ENCODE measurements at regions not wholly inside any gene's neighbourhood (a gene's known extent, or its start where the extent isn't known, plus 50 kb on each side); places are given as distances from the start of the nearest gene placed in this dataset.
"Not testable (repeated sequence)": the region's sequence is repeated elsewhere in the genome, so short reads cannot be mapped to it uniquely, and the experiment has no call there.

DNA sequence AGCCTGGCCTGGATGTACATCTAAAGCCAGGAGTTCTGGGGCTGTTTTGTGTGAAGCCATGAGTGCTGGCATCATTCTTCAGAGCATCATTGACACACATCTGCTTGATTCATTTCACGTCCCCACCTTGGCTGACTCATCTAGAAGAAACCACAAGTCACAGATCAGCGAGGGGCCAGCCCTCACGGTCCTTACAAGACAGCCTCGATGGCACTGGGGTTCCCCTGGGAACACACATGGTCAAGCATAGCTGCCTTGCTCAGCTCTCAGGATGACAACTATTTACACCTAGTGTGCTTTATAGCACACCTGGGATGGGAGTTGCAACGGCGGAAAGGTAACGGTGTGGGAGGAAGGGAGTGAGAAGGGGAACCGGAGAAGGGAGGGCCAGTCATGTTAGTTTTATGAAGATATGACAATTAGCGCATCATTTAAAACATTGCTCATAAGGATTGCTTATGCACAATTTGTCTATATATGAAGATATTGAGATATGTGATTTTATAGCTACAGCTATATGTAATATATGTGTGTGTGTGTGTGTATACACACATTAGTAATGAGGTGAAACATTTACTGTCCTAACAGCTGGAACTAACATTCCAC lies 227.1 kb downstream of the RPLP1 start:
- DNase-seq (ENCODE audit: low read depth), result no peak

DNA sequence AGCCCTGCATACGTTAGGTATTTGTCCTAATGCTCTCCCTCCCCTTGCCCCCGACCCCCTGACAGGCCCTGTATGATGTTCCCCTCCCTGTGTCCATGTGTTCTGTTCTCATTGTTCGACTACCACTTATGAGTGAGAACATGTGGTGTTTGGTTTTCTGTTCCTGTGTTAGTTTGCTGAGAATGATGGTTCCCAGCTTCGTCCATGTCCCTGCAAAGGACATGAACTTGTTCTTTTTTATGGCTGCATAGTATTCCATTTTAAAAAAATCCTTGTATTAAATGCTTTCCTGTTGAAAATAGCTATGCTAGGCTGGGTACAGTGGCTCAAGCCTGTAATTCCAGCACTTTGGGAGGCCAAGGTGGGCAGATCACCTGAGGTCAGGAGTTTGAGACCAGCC lies 232.2 kb downstream of the RPLP1 start:
- not testable (repeated sequence) for DNase-seq (ENCODE audit: low read depth)

DNA sequence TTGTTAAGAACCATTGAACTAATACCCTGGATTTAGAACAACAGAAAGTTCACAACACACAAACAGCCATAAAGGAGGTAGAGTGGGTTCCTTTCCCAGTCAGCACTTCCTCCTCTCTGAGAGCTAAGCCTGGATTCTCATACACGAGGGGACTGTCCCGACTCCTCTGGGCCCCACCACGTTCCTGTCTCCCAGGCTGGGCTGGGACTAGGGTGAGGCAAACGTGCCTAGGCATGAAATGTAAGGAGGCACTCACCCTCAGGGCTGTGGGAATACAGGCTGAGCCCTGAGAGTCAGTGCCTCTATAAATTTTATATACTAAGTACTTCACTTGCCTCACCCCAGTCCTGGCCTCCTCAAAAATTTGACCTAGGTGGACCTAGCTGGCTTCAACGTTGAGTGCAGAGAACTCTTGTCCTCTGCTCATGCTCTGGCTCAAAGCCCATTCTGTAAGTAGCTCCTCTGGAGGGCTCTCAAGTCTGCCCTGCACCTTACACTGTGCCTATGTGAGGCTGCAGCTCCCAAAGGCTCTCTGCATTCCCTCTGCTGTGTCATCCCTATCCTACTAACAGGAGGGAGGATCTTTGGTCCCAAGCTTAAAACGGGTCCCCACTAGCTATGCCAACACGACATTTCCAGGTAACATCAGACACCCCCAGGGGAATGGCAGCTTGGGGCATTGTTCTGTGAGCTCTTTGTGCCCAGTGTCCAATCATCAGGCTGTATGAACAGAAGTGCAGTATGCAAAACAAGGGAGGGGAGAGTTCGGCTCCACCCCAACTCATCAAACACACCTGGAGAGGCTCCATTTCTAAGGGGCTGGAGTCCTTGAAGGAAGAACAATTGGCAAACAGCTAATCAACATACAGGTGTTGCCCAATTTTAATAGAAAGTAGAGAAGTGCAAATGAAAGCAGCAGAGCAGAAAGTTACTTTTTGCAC lies 233.2 kb downstream of the RPLP1 start:
- DNase-seq (ENCODE audit: low read depth), result no peak

DNA sequence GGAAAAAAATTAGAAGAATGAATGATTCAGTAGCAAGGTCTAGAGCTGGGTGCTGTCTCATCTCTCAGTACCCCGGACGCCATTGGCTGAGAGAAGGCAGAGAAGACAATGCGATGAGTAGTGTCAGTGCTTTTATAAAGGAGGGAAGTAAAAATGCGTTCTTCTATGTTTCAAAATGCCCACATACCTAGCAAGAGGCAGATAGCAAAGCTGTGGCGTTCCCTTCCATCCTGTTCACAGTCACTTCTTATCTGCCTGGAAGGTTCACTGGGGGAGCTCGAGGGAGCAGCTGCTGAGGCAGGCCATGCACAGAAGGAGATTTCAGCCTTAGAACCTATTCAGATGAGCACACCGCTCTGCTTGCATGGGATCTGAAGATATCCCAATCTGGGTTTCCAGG lies 234.0 kb downstream of the RPLP1 start:
- DNase-seq (ENCODE audit: low read depth), result no peak

DNA sequence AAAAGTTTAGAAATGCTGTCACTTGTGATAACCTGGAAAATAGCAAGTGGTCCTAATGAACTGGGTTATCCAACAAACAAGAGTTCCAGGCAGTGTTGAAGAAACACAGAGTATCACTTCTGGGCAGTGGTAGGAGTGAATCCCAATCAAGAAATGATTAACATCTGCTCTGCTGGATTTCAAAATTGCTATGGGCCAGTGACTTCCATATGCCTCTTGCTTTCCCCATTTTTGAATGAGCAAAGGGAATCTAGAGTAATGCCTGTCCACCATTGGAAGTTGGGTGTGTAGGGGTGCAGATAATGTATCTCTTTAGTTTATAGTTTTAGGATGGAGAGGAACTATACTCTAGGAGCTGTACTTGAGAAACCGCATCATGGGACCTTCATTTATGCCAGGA lies 236.5 kb downstream of the RPLP1 start:
- no peak for DNase-seq (ENCODE audit: low read depth)

DNA sequence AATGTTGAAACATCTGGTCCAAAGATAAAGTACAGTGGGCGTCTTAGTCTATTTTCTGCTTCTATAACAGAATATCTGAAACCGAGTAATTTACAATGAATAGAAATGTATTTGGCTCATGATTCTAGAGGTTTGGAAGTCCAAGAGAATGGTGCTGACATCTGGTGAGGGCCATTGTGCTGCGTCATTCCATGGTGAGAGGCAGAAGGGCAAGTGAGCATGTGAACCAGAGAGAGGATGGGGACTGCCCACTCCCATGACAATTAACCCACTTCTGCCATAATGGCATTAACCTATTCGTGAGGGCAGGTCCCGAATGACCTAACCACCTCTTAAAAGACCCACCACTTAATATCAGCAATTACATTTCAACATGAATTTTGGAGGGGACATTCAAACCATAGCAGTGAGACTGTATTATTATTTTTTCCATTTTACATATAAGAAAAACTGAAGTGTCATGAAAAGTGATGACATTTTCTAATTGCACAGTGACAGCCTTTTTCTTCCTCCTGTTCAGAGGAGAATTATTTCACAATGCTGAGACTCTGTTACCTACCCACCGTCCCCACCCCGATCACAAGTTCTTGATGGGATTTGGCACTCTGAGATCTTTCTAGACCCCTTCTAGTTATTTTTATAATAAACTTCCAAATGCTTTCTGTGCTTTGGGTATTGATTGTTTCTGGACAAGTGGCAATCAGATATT lies 238.8 kb downstream of the RPLP1 start:
- DNase-seq (ENCODE audit: low read depth), result no peak

DNA sequence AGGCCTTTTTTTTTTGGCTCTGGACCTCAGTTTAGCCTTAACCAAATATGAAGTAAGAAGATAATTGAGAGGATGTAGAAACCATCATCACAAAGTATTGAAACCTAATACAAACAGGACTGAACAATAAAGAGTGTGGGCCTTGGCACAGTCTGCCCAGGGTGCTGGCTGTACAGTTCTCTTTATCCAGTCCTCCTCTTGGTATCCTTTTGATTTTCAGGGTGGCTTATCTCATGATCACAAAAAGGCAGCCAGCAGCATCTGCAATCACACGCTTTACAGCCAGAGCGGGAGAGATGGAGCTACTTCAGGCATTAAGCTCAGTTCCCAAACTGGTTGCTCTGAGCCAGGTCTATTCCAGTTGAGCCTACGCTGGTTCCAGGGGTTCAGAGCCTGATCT lies 239.7 kb downstream of the RPLP1 start:
- DNase-seq (ENCODE audit: low read depth), result no peak

DNA sequence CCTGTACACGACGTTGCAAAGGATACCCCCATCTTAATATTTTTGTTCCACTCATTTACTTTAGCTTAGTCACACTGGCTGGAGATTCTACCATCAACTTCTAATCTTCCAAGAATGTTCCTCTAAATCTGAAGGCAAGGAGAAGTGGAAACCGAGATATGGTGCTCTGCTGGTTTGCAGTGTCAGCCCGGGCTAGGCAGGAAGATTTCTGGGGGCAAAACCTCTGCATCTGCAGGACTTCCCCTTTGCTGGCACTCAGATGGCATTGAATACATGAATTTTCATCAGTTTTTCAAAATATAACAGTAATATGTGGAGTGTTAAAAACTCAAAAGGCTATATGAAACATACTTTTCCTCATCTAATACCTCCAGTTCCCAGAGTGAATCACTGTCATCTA lies 240.4 kb downstream of the RPLP1 start:
- DNase-seq (ENCODE audit: low read depth), result no peak

DNA sequence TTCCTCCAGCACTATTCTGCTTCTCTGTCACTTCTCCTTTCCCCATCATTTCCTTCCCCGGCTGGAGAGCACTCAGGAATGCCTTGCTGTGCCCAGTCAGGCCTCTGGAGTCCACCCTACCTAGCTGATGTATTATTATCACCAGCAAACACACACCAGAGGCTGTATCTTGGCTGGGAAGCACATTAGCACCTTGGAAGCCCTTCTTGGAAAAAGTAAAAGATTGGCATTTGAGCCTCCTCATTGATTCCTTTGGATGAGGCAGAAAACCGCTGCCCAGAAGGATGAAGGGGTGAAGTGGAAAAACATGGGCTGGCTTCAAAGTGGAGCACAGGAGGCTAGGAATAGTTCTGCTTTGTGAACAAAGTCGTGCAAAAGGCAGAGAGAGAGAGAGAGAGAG lies 244.3 kb downstream of the RPLP1 start:
- no peak for DNase-seq (ENCODE audit: low read depth)

DNA sequence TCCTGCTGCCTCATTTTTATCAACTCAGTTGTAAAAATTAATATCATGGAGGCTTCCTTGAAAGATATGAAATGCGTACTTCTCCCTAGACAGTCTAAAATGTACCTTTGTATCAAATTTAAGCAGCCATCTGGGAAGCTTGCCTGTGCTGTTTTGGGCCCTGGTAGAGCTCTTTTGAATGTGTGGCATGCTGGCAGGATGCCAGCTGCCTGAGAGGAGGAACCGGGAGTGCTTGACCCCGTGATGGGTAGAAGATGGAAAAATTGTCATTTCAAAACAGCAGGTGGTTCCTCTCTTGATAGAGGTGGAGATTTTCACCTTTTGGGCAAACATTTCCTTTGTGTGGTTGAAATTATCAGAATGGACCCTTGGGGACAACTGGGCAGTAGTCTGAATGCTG lies 245.3 kb downstream of the RPLP1 start:
- no peak for DNase-seq (ENCODE audit: low read depth)

DNA sequence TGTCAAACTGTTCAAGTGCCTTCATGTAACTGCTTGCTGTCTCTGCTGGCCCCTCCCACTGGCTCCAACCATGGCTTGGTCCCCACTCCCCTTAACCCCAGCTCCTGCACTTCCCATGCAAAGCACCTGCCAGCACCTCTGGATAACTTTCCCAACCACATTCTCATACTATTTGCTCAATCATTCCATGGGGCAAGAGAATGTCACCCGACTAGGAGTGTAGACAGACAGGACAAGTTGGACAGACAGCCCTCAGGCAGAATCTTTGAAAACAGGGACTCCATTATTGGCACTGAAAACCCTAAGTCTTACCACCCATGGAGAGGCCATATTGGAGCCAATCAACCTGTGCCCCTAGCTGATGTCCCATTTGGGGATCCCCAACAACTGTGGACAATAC lies 246.5 kb downstream of the RPLP1 start:
- no peak for DNase-seq (ENCODE audit: low read depth)

DNA sequence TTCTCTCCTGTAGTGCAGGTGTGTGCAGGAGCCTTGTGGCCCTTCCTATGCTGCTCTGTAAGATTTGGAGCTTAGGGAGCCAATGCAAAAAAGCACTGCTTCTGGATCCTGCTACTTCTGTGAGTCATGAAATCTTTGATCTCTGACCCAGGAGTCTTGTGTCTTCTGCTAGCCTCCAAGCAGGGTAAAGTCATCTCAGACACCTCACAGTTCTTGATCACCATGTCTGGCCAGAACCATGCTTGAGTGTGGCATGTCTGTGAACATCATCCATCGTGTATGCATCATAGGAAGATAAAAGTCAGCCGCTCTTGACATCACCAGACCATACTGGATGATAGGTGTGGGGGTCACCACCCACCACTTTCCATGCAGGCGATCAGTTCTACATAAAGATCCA lies 247.8 kb downstream of the RPLP1 start:
- no peak for DNase-seq (ENCODE audit: low read depth)

DNA sequence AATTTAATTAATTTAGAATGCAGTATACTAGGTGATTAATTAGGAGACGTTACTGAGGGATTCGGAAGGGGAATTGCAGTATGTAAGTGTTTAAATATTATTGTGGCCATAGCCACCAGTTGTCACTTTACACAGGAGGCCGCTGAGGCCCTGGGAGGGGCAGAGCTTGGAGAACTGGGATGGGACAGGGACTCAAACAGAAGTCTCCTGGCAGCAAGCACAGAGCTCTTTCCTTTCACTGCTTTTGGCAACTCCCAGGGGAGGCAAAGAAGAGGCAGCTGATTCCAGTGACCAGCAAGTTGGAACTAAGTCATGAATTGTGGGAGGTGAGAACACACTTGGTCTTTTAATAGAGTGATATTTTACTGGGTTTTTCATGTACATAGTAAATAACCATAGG lies 248.6 kb downstream of the RPLP1 start:
- no peak for DNase-seq (ENCODE audit: low read depth)

DNA sequence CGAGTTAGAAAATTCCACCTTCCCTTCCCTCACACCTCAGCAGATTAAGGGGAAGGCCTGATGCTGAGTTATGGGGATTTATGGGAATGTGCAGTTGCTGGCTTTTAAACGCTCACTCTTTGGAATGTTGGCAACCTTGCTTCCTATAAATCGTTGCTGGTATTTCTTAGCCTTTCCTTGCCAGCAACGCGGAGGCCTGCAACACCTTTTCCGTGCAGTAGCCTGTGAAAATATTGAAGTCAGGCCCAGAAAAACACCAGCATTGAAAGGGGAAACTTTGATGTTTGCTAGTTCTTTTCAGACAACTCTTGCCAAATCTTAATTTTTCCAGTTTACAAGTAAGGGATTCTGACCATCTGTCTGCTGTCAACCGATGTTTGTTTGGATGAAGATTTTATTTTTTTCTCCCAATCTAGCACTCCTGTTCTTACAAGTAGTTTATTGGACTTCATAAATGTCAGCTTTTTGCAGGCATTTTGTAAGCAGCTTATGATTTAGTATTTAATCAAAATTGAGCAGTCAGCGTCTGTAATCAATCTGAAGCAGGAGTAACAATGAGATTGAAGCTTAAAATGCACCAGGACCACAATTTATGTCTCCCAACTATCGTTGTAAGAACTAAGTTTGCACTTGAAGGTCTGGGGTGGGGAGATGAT lies 251.0 kb downstream of the RPLP1 start:
- DNase-seq (ENCODE audit: low read depth), result no peak

DNA sequence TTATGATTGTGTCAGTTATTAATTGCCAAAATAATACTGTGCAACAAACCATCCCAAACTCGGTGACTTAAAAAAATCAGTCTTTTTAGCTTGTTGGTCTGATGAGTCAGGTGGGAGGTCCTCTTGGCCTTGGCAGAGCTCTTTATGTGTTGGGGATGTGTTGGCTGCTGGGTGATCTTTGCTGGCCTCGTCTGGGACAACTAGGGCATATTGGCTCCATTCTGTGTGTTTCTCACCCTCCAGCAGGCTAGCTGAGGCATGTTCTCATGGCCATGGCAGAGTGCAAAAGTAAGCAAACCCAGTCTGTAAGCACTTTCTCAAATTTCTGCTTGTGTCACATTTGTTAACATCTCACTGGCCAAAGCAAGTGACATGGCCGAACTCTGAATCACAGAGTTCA lies 251.6 kb downstream of the RPLP1 start:
- DNase-seq (ENCODE audit: low read depth), result no peak

DNA sequence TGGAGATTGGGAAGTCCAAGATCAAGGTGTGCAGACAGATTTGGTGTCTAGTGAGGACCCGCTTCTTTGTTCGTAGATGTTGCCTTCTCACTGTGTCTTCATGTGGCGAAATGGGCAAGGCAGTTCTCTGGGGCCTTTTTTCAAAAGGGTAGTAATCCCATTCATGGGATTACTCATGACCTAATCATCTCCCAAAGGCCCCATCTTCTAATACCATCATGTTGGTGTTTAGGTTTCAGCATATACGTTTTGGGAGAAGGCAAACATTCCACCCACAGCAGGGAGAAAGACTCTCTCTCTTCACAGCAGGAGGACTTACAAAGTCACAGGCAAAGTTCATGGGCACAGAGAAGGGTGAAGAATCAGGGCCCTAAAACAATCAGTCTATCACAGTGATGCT lies 252.1 kb downstream of the RPLP1 start:
- DNase-seq (ENCODE audit: low read depth), result no peak

DNA sequence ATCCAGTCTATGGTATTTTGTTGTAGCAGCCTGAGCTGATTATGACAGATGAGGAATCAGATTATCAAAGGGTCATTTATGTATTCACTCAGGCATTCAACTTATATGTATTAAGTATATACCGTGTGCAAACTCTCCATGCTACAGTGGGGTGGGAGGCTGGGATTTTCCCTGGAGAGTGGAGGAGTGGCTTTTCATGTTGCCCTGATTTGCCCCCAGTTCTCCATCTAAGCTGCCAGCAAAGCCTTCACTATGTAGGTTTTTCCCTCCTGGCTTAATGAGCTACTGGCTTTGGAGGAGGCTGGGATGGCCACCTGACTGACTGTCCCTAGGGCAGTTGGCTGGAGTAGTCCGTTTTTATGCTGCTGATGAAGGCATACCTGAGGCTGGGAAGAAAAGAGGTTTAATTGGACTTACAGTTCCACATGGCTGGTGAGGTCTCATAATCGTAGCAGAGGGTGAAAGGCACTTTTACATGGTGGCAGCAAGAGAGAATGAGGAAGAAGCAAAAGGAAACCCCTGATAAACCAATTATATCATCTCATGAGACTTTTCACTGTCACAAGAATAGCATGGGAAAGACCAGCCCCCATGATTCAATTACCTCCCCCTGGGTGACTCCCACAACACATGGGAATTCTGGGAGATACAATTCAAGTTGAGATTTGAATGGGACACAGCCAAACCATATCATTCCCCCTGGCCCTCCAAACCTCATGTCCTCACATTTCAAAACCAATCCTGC lies 253.9 kb downstream of the RPLP1 start:
- no peak for DNase-seq (ENCODE audit: low read depth)

DNA sequence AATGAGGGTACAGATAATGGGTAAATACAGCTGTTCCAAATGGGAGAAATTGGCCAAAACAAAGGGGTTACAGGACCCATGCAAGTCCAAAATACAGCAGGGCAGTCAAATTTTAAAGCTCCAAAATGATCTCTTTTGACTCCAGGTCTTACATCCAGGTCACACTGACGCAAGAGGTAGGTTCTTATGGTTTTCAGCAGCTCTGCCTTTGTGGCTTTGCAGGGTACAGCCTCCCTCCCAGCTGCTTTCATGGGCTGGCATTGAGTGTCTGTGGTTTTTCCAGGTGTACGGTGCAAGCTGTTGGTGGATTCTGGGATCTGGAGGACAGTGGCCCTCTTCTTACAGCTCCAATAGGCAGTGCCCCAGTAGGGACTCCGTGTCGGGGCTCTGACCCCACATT lies 254.6 kb downstream of the RPLP1 start:
- not testable (repeated sequence) for DNase-seq (ENCODE audit: low read depth)

DNA sequence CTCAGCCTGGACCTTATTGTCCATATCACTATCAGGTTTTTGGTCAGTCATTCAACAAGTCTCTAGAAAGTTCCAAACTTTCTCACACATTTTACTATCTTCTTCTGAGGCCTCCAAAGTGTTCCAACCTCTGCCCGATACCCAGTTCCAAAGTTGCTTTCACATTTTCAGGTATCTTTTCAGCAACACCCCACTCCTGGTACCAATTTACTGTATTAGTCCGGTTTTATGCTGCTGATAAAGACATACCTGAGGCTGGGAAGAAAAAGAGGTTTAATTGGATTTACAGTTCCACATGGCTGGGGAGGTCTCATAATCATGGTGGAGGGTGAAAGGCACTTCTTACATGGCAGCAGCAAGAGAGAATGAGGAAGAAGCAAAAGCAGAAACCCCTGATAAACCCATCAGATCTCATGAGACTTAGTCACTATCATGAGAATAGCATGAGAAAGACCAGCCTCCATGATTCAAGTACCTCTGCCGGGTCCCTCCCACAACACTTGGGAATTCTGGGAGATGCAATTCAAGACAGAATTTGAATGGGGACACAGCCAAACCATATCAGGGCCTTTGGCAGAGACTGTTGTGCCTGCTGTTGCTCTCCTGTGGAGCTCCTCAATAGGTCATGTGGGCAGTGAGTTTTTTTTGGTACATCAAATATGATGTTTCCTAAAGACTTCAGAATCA lies 256.0 kb downstream of the RPLP1 start:
- DNase-seq (ENCODE audit: low read depth), result not testable (repeated sequence)

DNA sequence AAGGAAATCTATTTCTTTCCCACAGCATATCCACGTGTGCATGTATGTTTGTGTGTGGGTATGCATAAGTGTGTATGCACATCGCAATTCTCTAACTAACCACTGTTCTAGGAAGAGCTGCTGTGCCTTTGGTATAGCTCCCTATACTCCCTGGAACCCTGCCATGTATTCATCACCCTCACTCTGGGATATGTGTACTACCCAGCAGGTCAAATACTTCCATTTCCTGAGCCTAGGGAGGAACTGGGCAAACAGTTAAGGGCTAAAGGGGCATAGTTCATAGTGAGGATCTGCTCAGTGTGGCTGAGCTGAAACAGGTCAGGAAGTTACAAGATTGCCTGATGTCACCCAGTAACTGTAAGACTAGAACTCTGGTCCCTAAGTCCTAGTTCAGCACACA lies 260.4 kb downstream of the RPLP1 start:
- no peak for DNase-seq (ENCODE audit: low read depth)
